Stimulated activated naive CD8-positive, alpha-beta T cell treated with anti-CD3 and anti-CD28 coated beads, Interleukin-15, Interleukin-2, amounts not matched to agents 100 ng/mL and 50 ng/mL, for 24 hours (primary cell): ENCODE measurements at regions not wholly inside any gene's neighbourhood (a gene's known extent, or its start where the extent isn't known, plus 50 kb on each side); places are given as distances from the start of the nearest gene placed in this dataset.
A peak's percentile ranks its signal among the peaks of the same experiment; 100 is the strongest.

Experiments used
- H3K27ac Mint-ChIP-seq: one replicate; pipeline ENCODE4 v1.8.0; 2021; ENCODE audit warnings: mild to moderate bottlenecking, mixed read lengths
- H3K27me3 Mint-ChIP-seq: one replicate; pipeline ENCODE4 v1.8.0; 2021; ENCODE audit warnings: mixed read lengths
- H3K36me3 Mint-ChIP-seq: one replicate; pipeline ENCODE4 v1.8.0; 2021; ENCODE audit warnings: low read depth, mixed read lengths
- H3K4me1 Mint-ChIP-seq: one replicate; pipeline ENCODE4 v1.8.0; 2021; ENCODE audit warnings: low read depth, mixed read lengths
- H3K4me3 Mint-ChIP-seq: one replicate; pipeline ENCODE4 v1.8.0; 2021; ENCODE audit warnings: mild to moderate bottlenecking, mixed read lengths
- H3K9me3 Mint-ChIP-seq: one replicate; pipeline ENCODE4 v1.8.0; 2021; ENCODE audit warnings: mixed read lengths

DNA sequence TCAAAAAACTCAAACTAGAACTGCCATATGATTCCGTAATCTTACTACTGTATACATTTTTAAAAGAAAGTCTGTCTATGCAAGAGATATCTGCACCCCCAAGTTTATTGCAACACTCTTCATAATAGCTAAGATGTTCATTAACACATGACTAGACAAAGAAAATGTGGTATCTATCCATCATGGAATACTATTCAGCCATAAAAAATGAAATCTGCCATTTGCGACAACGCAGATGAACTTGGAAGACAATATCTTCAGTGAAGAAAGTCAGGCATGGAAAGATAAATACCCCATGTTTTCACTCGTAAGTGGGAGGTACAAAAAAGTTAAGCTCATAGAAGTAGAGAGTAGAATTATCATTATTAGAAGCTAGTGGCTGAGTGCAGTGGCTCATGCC is 87.3 kb upstream of the DHRSX start:
- Mint-ChIP-seq H3K27ac (no peak overlapping the region), H3K4me3 (no peak overlapping the region), H3K9me3 (no peaks in the 10 kb centered on the region), H3K36me3 (no peaks in the 10 kb centered on the region), H3K27me3 (peaks cover 14% of the 10 kb centered on the region), H3K4me1 (peaks cover 15% of the 10 kb centered on the region)

DNA sequence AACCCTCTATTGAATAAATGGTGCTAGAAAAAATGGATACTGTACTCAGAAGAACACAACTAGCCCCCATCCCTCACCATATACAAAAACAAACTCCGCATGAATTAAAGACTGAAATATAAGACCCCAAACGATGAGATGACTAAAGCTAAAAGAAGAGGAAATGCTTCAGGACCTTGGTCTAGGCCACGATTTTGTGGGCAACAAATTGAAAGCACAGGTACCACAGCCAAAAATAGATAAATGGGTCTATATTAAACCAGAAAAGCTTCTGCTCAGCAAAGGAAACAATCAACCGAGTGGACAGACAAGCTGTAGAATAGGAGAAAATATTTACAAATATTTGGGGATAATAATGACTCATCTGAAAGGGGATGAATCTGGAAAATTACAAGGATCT is 86.4 kb upstream of the DHRSX start:
- H3K4me3 Mint-ChIP-seq = no peak overlapping the region
- H3K4me1 Mint-ChIP-seq = peaks cover 16% of the 10 kb centered on the region
- H3K9me3 Mint-ChIP-seq = no peaks in the 10 kb centered on the region
- H3K36me3 Mint-ChIP-seq = no peaks in the 10 kb centered on the region
- H3K27me3 Mint-ChIP-seq = peaks cover 23% of the 10 kb centered on the region
- peak overlapping the region; percentile 6 for H3K27ac Mint-ChIP-seq

DNA sequence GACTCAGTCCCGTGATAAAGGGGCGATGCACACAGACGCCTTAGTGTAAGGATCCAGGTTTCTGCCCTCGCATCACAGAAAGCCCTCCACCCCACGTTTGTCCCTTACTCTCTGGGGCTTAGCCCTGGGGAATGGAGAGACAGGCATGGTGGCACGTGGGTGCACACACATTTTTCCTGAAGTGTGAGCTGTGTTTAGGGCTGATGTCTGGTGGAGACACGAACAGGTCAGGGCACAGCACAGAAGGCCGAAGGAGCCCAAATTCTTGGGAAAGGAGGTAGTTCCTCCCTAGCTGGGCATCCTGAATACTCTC is 84.3 kb upstream of the DHRSX start:
- Mint-ChIP-seq H3K4me1 (peaks cover 15% of the 10 kb centered on the region), H3K4me3 (no peak overlapping the region), H3K9me3 (no peaks in the 10 kb centered on the region), H3K27me3 (peaks cover 39% of the 10 kb centered on the region), H3K36me3 (no peaks in the 10 kb centered on the region), H3K27ac (no peak overlapping the region)

DNA sequence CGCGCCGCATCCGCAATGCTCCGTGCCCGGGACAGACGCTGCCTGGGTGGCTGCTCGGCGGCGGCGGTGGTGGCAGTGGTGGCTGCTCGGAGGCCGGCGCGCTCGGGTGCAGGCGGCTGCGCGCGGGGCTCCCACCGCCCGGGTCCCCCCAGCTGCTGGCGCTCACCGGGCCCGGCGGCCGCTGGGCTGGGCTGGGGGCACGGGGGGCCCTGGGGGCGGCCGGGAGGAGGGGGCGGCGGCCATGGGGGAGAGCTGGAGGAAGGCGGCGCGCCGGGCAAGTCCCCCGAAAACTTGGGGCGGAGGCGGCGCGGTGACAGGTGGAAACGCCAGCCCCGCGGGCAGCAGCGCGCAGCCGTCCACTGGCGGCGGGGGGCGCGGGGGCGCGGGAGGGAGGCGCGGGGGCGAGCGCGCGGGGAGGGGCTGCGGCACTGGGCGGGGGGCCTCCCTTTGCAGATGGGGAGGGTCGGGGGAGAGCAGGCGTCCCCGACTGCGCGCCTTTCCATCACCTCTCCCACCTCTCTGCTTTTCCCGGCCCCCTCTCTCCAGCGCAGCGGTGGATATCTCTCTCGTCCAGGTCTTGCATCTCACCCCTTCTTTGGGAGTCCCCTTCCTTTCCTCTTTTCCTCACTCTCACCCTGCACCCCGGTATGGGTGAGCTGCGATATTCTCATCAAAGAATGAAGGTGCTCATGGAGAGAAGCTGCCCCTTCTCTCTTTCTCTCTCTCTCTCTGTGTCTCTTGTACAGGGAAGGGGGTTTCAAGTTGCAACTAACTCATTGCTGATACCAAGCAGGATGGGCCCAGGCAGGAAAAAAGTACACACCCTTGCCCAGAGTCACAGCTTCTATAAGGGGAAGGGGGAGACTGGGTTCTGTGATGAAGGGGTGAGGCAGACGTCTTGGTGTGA is 83.7 kb upstream of the DHRSX start:
- peaks cover 40% of the 10 kb centered on the region for H3K27me3 Mint-ChIP-seq
- H3K36me3 Mint-ChIP-seq = no peaks in the 10 kb centered on the region
- H3K4me1 Mint-ChIP-seq = peaks cover 16% of the 10 kb centered on the region
- no peak overlapping the region for H3K27ac Mint-ChIP-seq
- H3K9me3 Mint-ChIP-seq = no peaks in the 10 kb centered on the region
- H3K4me3 Mint-ChIP-seq = peak overlapping the region; percentile 67

DNA sequence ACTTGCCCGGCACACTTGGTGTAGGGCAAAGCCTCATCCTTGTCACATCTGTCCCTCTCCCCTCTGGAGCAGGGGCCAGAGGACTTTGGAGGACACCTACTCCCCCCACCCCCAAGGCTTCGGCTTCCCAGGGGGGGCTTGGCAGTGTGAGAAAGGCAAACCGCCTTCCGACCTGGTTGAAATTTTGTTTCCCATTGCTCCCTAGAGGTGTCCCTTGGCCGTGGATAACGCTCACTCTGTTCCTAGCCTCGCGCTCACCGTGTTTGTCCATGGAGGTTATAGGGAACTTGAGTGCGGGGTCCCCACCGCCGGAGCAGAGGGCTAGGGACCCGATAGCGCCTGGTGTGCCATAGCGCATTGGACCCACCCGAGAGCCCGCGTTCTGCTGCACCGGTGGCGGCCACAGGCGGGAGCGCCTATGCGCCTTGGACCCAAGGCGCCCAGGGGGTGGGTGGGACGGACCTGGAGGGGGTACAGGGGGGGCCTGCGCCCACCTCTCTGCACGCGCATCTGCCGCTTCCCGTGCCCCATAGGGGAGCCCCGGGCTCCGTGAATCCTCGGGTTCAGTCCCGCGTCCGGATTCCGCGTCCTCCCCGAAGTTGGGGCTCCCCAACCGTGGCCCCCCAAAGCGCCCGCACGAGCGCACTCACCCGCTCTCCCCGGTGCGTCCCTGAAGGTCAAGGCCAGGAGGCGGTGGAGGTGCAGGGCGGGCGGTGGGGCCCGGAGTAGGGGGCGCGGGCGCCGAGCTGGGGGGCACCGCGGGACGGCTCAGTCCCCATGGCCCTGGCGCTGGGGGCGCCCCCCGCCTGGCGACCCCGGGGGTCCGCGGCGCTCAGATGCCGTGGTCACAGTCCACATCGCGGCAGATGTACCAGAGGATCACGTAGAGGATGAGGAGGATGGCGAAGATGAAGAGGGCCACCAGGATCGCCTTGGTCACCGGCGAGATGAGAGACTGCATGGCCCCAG is 82.7 kb upstream of the DHRSX start:
- no peaks in the 10 kb centered on the region for H3K9me3 Mint-ChIP-seq
- H3K36me3 Mint-ChIP-seq = no peaks in the 10 kb centered on the region
- peaks cover 49% of the 10 kb centered on the region for H3K27me3 Mint-ChIP-seq
- H3K27ac Mint-ChIP-seq = no peak overlapping the region
- H3K4me3 Mint-ChIP-seq = no peak overlapping the region
- H3K4me1 Mint-ChIP-seq = peaks cover 24% of the 10 kb centered on the region

DNA sequence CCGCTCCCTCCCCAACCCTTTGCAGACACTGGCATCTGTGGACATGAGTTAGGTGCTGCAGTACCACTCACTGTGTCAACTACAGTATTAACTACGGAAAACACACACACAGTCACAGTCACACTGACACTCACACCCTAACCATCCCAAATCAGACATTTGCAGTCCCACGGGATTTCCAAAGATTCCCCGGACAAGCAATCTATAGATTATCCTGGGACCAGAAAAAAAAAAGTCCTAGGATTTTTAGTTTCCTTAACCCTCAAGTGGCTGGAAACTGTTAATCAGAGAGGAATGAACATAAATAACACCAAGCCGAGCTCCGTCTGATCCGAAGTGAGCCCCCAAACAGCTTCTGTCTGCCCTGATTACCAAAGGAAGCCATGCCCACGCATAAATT is 81.9 kb upstream of the DHRSX start:
- Mint-ChIP-seq H3K27me3 (peaks cover 51% of the 10 kb centered on the region), H3K4me1 (peaks cover 32% of the 10 kb centered on the region), H3K4me3 (no peak overlapping the region), H3K9me3 (no peaks in the 10 kb centered on the region), H3K36me3 (no peaks in the 10 kb centered on the region), H3K27ac (no peak overlapping the region)

DNA sequence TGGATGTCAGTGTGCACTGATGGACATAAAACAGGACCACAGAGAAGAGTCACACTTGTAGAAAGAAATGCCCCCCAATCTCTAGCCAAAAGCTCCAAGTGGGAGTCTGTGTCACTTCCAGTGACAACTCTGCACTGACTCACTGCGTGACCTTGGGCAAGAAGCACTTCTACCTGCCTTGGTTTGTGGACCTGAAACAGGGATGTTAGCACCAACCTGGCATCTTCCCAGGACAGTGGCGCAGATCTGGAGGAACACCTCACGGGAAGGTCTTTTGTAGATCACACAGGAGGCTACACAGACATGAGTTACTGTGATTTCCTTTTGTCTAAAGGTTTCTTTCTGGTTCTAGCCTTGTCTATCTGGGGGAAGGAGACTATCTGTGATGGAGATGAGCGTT is 80.5 kb upstream of the DHRSX start:
- Mint-ChIP-seq H3K27me3 (peaks cover 51% of the 10 kb centered on the region), H3K4me3 (no peak overlapping the region), H3K9me3 (no peaks in the 10 kb centered on the region), H3K36me3 (no peaks in the 10 kb centered on the region), H3K27ac (no peak overlapping the region), H3K4me1 (peaks cover 36% of the 10 kb centered on the region)

DNA sequence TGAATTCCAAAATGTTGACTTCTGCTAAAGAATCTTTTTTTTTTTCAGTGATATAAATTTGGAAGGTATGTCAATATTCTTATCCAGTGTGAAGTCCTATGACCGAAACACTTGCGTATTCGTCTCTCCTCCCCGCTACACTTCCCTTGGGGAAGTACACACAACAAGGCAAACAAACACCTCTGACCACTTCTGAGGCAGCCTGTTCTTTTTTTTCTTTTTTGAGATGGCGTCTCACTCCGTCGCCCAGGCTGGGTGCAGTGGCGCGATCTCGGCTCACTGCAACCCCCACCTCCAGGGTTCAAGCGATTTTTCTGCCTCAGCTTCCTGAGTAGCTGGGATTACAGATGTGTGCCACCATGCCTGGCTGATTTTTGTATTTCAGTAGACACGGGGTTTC is 78.1 kb upstream of the DHRSX start:
- H3K27ac Mint-ChIP-seq = no peak overlapping the region
- H3K27me3 Mint-ChIP-seq = peaks cover 40% of the 10 kb centered on the region
- H3K4me3 Mint-ChIP-seq = no peak overlapping the region
- peaks cover 33% of the 10 kb centered on the region for H3K4me1 Mint-ChIP-seq
- no peaks in the 10 kb centered on the region for H3K9me3 Mint-ChIP-seq
- no peaks in the 10 kb centered on the region for H3K36me3 Mint-ChIP-seq

DNA sequence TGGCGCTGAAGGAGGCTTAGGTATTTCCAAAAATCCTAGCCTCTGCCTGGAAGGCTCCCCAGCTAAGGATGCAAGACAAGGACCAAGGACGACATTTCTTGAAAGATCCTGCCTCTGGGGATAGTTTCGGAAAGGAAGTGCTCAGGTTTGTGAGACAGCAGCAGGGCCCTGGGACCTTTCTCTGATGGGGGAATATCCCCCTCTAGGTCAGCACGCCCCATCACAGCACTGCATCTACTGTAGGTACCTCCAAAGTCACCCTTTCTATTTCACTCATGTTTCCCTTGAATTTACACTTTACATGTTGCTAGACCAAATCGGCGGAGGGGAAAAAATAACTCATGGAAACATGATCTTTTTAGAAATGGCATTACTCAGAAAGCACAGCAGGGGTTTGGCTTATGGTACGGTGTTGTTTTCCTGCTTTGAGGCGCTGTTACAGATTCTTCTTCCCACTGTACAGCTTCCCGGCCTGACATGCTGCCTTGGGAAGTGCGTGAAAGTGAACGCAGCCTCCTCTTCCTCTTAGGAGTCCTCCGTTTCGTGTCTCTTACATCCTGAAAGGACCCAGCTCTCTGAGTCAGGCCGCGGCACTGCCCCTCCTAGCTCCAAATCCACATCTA is 77.2 kb upstream of the DHRSX start:
- peaks cover 36% of the 10 kb centered on the region for H3K27me3 Mint-ChIP-seq
- no peaks in the 10 kb centered on the region for H3K36me3 Mint-ChIP-seq
- H3K4me1 Mint-ChIP-seq = peaks cover 28% of the 10 kb centered on the region
- H3K9me3 Mint-ChIP-seq = no peaks in the 10 kb centered on the region
- H3K27ac Mint-ChIP-seq = peak overlapping the region; percentile 8
- H3K4me3 Mint-ChIP-seq = no peak overlapping the region

DNA sequence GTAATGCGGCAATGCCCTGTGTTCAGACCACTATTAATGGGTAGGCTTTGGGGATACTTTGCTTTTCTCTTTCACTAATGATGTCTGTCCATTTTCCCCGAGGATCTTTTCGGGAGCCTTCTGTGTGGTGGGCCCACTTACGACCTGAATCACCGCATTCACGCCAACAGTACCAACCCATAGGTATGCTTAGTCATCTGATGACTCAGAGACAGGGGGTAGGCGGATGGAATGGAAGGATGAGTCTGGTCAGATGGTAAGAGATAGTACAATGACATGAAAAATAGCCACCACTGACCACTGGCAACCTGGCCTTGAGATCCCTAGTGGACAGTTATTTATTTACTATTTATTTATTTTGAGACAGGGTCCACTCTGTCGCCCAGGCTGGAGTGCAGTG is 76.0 kb upstream of the DHRSX start:
- peaks cover 25% of the 10 kb centered on the region for H3K27me3 Mint-ChIP-seq
- no peaks in the 10 kb centered on the region for H3K9me3 Mint-ChIP-seq
- H3K36me3 Mint-ChIP-seq = no peaks in the 10 kb centered on the region
- peaks cover 25% of the 10 kb centered on the region for H3K4me1 Mint-ChIP-seq
- no peak overlapping the region for H3K4me3 Mint-ChIP-seq
- H3K27ac Mint-ChIP-seq = no peak overlapping the region

DNA sequence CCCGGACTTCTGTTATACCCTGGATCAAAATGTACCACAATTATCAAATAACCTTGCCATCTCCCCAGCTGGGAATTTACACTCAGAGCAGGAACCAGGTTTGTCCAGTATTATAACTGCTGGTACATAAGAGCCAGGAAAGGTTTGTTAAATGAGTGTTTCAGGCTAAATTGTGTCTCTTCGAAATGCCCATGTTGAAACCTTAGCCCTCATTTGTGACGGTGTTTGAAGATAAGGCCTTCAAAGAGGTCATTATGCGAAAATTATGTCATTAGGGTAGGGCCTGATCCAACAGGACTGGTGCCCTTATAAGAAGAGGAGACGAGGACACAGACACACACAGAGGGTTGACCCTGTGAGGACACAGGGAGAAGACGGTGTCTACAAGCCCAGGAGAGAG is 73.5 kb upstream of the DHRSX start:
- no peaks in the 10 kb centered on the region for H3K36me3 Mint-ChIP-seq
- H3K27me3 Mint-ChIP-seq = peaks cover 9% of the 10 kb centered on the region
- no peak overlapping the region for H3K4me3 Mint-ChIP-seq
- H3K9me3 Mint-ChIP-seq = no peaks in the 10 kb centered on the region
- peaks cover 22% of the 10 kb centered on the region for H3K4me1 Mint-ChIP-seq
- H3K27ac Mint-ChIP-seq = no peak overlapping the region

DNA sequence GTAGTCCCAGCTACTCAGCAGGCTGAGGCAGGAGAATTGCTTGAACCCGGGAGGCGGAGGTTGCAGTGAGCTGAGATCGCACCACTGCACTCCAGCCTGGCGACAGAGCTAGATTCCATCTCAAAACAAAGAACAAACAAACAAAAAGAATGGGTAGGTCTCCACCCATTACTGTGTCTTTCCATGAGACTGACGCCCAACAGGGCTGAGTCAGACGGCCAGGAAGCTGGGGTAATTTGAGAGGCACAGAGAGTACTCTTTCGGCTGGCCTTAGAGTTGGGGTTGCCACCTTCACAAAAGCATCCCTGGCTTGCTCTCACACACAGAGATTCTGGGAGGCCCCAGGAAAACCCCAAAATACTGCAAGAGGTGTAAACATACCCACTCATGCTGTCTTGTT is 72.0 kb upstream of the DHRSX start:
- Mint-ChIP-seq H3K9me3 (no peaks in the 10 kb centered on the region), H3K4me3 (no peak overlapping the region), H3K36me3 (no peaks in the 10 kb centered on the region), H3K27ac (no peak overlapping the region), H3K4me1 (peaks cover 9% of the 10 kb centered on the region), H3K27me3 (no peaks in the 10 kb centered on the region)

DNA sequence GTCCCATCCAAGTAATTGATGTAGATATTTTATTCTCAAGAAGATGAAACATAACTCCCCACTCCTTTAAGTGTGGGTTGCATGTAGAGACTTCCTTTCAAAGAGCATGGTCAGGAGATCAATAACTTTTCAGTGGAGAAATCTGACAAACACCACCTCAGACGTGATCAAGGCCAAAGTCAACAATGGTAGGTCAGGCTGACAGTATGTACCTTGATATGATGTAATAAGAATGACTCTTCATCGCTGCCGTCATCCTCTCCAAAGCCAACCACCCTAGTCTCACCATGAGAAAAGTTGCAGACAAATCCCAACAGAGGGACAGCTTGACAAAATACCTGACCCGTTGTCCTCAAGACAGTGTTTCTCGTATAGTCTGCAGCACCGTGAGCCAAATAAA is 67.3 kb upstream of the DHRSX start:
- Mint-ChIP-seq H3K9me3 (no peaks in the 10 kb centered on the region), H3K4me1 (no peaks in the 10 kb centered on the region), H3K4me3 (no peak overlapping the region), H3K36me3 (no peaks in the 10 kb centered on the region), H3K27me3 (no peaks in the 10 kb centered on the region), H3K27ac (no peak overlapping the region)

DNA sequence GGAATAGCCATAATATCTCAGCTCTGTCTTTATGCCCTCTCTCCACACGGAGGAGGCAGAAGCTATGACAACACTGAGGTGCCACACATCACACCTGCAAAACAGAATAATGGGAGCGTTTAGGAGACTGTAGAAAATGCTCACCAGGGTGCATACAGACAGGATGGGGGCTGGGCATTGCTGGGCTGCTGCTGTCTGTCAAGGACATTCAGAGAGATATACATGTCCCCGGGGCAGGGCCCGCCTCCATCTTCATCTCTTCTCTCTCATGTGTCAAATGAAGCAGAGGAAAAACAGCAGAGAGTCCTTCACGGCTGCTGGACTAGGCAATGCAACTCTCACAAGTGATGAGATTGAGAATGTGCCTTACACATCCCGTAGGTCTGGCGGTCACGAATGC is 65.3 kb upstream of the DHRSX start:
- no peaks in the 10 kb centered on the region for H3K27me3 Mint-ChIP-seq
- H3K4me3 Mint-ChIP-seq = no peak overlapping the region
- H3K27ac Mint-ChIP-seq = no peak overlapping the region
- no peaks in the 10 kb centered on the region for H3K9me3 Mint-ChIP-seq
- no peaks in the 10 kb centered on the region for H3K4me1 Mint-ChIP-seq
- H3K36me3 Mint-ChIP-seq = no peaks in the 10 kb centered on the region

DNA sequence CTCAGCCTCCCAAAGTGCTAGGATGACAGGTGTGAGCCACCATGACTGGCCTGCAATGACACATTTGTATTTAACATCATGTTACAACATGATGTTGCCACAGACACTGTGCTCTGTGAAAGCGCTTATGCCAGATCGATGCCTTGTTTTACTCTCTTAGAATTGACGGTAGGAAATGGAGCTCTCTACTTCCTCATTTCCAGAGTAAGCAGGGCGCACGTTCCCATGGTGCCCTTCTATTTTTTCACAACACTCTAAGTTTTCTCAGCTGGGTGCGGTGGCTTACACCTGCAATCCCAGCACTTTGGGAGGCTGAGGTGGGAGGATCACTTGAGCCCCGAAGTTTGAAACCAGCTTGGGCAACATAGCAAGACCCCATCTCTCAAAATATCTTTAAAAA is 60.7 kb upstream of the DHRSX start:
- Mint-ChIP-seq H3K9me3 (no peaks in the 10 kb centered on the region), H3K27ac (no peak overlapping the region), H3K4me3 (no peak overlapping the region), H3K36me3 (no peaks in the 10 kb centered on the region), H3K27me3 (peaks cover 23% of the 10 kb centered on the region), H3K4me1 (no peaks in the 10 kb centered on the region)
